Left lung (tissue), 4 donors: ENCODE measurements at regions not wholly inside any gene's neighbourhood (a gene's known extent, or its start where the extent isn't known, plus 50 kb on each side); places are given as distances from the start of the nearest gene placed in this dataset.

Experiments used
- ATAC-seq: fragments of 200-7000 bp; cut with Tn5 transposase; one replicate; pipeline ENCODE4 v1.9.1; 2020; ENCODE audit warnings: moderate library complexity
- DNase-seq, 4 donors: peaks; one replicate each; pipeline ENCODE4 v3.0.0-alpha.2; 2013 to 2020
- H3K27ac ChIP-seq, 2 donors: fragments of 200-600 bp; sonication (generic) in 1 of 2; one replicate each; pipeline versions ENCODE4 v1.5.0 to v1.8.0; 2020 to 2021
- H3K27me3 ChIP-seq, 2 donors: fragments of 200-600 bp; sonication (generic) in 1 of 2; one replicate each; pipeline versions ENCODE4 v1.5.0 to v1.8.0; 2020 to 2021
- H3K36me3 ChIP-seq, 2 donors: fragments of 200-600 bp; sonication (generic) in 1 of 2; one replicate each; pipeline versions ENCODE4 v1.5.0 to v1.8.0; 2020 to 2021
- H3K4me1 ChIP-seq, 2 donors: fragments of 200-600 bp; one replicate each; pipeline ENCODE4 v1.8.0; 2021
- H3K4me3 ChIP-seq, 2 donors: fragments of 200-600 bp; sonication (generic) in 1 of 2; one replicate each; pipeline versions ENCODE4 v1.5.0 to v1.8.0; 2020 to 2021; ENCODE audit warnings: mild to moderate bottlenecking in 1 of 2
- H3K9me3 ChIP-seq, 2 donors: fragments of 200-600 bp; sonication (generic) in 1 of 2; one replicate each; pipeline versions ENCODE4 v1.5.0 to v1.8.0; 2020 to 2021
- intact Hi-C, 2 donors: fragments of 100-400 bp; cut with DNase I; formaldehyde crosslinking; loops; one replicate each; pipeline versions ENCODE4 v1.11.2 to v1.14.2; 2022
- TF ChIP-seq, protein P1 (sequence below), 2 donors: fragments of 200-600 bp; sonication (generic) in 1 of 2; IDR thresholded peaks; one replicate each; pipeline versions ENCODE4 v1.5.0 to v1.8.0; 2021; ENCODE audit warnings: antibody characterized with exemption in 2 of 2
- donor health status: DM: no; HTN: yes; CAD: no.
- donor health status: DM: no; HTN: no; CAD: no.

DNA sequence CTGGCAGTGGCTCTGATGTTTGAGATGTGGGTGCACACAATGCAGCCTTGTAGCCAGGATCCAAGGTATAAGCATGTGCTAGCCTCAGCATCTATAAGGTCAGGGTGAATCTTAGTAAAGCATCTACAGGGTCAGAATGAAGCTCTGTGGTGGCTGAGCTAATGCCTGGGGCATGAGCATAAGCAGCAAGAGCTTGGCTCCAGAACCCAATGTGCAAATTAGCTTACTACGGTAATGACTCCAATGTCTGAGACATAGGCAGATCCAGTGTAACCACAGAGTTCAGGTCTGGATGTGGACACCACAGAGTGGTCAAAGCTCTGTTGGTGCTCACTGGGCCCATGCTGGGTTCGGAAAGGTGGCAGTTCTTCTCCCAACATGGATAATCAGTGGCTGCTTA lies 304.5 kb upstream of the NECTIN3 start:
- DNase-seq (no peak), ATAC-seq (no peak)
- Histone ChIP-seq H3K4me1 (no peaks in the 10 kb centered on the region), H3K9me3 (peaks cover 0 to 6% of the 10 kb centered on the region in 2 donors), H3K27ac (no peak overlapping the region), H3K27me3 (no peaks in the 10 kb centered on the region), H3K36me3 (no peaks in the 10 kb centered on the region), H3K4me3 (no peak overlapping the region)
- intact Hi-C loops = no loop called here
- TF ChIP-seq, protein P1, sequence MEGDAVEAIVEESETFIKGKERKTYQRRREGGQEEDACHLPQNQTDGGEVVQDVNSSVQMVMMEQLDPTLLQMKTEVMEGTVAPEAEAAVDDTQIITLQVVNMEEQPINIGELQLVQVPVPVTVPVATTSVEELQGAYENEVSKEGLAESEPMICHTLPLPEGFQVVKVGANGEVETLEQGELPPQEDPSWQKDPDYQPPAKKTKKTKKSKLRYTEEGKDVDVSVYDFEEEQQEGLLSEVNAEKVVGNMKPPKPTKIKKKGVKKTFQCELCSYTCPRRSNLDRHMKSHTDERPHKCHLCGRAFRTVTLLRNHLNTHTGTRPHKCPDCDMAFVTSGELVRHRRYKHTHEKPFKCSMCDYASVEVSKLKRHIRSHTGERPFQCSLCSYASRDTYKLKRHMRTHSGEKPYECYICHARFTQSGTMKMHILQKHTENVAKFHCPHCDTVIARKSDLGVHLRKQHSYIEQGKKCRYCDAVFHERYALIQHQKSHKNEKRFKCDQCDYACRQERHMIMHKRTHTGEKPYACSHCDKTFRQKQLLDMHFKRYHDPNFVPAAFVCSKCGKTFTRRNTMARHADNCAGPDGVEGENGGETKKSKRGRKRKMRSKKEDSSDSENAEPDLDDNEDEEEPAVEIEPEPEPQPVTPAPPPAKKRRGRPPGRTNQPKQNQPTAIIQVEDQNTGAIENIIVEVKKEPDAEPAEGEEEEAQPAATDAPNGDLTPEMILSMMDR (IDR thresholded peaks at IDR 0.05) = no peak

DNA sequence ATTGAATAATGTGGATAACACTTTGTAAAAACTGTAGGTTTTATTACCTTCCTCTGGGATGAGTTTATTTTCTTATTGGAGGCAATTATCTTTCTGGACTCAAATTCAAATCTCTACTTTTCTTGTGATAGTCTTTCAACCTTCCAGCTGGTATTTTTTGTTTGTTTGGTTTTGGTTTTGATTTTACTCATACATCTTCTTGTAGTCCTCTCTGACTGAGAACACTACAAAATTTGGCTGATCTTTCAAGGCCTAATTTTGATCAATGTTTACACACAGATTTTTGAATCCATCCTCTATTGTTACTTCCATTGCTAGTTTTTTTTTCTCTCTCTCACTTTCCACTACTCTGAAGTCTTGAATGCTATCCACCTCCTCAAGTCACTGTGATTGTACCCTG lies 303.8 kb upstream of the NECTIN3 start:
- ATAC-seq (no peak), DNase-seq (no peak)
- Histone ChIP-seq H3K27me3 (no peaks in the 10 kb centered on the region), H3K36me3 (no peaks in the 10 kb centered on the region), H3K27ac (no peak overlapping the region), H3K9me3 (peaks cover 0 to 6% of the 10 kb centered on the region in 2 donors), H3K4me1 (no peaks in the 10 kb centered on the region), H3K4me3 (no peak overlapping the region)
- intact Hi-C loops = no loop called here
- TF ChIP-seq, protein P1 (IDR thresholded peaks at IDR 0.05) = no peak

DNA sequence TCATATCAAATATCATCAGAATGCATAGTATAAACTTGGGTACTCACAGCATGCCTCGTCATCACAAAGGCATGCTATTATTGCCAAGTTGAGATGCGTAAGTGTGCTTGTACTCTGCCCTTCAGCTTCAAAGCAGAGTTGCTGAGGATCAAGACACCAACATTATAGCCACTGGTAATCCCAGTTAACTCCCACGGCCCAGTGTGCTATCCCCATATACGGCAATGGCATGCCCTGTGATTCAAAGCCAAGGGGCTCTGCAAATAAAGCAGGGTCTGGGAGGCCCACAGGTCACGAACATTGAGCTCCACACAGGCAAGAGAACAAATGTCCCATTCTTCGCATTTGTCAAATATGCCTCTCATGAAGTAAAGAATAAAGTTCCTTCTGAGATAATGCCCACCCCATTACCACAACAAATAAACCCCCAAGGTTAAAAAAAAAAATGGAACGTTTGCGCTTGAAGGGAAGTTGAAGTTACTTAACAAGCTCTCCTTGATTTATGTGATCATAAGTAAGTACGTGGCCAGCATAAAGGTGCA lies 298.1 kb upstream of the NECTIN3 start:
- ATAC-seq = no peak
- intact Hi-C loops = no loop called here
- H3K9me3 ChIP-seq = peaks cover 0 to 3% of the 10 kb centered on the region in 2 donors
- H3K27me3 ChIP-seq = no peaks in the 10 kb centered on the region
- no peak overlapping the region for H3K4me3 ChIP-seq
- H3K36me3 ChIP-seq = no peaks in the 10 kb centered on the region
- no peaks in the 10 kb centered on the region for H3K4me1 ChIP-seq
- TF ChIP-seq, protein P1 (IDR thresholded peaks at IDR 0.05) = no peak
- no peak overlapping the region for H3K27ac ChIP-seq
- DNase-seq = no peak

DNA sequence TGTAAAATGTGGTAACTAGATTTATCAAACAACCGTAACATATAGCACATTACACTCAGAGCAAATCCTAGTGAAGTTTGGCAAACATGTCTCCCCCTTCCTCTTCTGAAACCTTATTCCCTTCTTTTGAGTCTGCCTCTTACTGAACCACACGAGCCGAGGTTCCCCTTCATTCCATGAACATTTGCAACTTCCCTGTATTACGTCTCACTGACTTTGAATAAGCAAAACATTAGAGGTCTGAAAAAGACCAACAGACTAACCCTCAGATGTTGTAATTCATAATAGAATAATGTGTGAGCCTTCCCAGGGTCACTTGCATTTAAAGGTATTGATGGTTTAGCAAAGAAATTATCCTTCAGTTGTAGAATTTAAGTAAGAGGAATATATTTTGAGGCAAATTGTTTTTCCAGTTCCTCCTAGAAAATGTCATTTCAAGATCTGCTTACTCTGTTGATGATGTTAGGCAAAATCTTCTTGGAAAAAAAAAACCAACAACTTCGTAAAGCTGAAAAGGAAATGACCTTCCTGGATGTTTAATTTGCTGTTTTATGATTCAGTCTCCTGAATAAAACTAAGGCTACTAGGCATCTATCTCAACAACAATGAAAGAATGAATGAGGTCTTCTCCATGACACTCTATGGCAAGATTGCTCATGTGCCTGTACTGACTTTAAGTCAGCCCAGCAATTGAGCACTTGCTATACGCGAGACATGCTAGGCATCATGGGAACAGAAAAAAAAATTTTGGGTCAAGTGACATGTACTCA lies 296.9 kb upstream of the NECTIN3 start:
- no peaks in the 10 kb centered on the region for H3K4me1 ChIP-seq

DNA sequence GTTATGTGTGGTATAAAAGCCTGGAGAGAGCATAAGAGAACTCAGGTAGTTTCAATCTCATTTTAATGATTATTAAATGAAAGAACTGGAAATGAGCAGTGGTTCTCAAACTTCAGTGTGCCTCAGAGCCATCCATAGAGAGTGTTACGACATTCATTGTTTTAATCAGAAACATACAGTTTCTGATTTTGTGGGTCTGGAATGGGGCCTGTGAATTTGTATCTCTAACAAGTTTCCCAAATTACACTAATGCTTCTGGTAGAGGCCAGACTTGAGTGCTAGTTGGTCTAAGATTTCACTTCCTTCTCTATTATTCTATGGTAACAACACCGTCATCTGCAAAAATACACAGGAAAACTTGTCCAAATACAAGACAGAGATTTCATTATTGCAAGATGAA lies 292.0 kb upstream of the NECTIN3 start:
- Histone ChIP-seq H3K9me3 (no peaks in the 10 kb centered on the region), H3K27ac (no peak overlapping the region), H3K4me1 (no peaks in the 10 kb centered on the region), H3K36me3 (no peaks in the 10 kb centered on the region), H3K4me3 (no peak overlapping the region), H3K27me3 (no peaks in the 10 kb centered on the region)
- TF ChIP-seq, protein P1 (IDR thresholded peaks at IDR 0.05) = no peak
- no peak for DNase-seq
- intact Hi-C loops = no loop called here
- no peak for ATAC-seq

More for the DNA sequence above, 296.9 kb upstream of the NECTIN3 start:
- intact Hi-C loops = no loop called here
- TF ChIP-seq, protein P1 (IDR thresholded peaks at IDR 0.05) = no peak
- DNase-seq (no peak), ATAC-seq (no peak)
- Histone ChIP-seq H3K27me3 (no peaks in the 10 kb centered on the region), H3K4me3 (no peak overlapping the region), H3K36me3 (no peaks in the 10 kb centered on the region), H3K9me3 (no peaks in the 10 kb centered on the region), H3K27ac (no peak overlapping the region)
